HepG2 (cell line): ENCODE measurements at regions not wholly inside any gene's neighbourhood (a gene's known extent, or its start where the extent isn't known, plus 50 kb on each side); places are given as distances from the start of the nearest gene placed in this dataset.

Source experiments
- ATAC-seq: fragments of 200-7000 bp; cut with Tn5 transposase; 3 replicates; pipeline ENCODE4 v1.9.1; 2020; ENCODE audit warnings: mild to moderate bottlenecking, moderate library complexity
- BruUV-seq: library from RNA; stranded (reverse); fragments of 400-500 nt; replicated peaks from 2 replicates; lab custom pipeline; 2021; lab: Mats Ljungman, UMichigan
- CTCF ChIA-PET: fragments of 300-600 bp; formaldehyde crosslinking; extraction: SDS; loops from one replicate; lab custom pipeline; 2021; ENCODE audit warnings: low total read pairs, inconsistent platforms, low intra/inter-chr PET ratio; lab: Yijun Ruan, JAX
- POLR2A ChIA-PET: fragments of 350-600 bp; sonication (Branson Sonifier 250); formaldehyde crosslinking; loops from one replicate; lab custom pipeline; 2020; ENCODE audit warnings: antibody characterized with exemption, inconsistent platforms; lab: Yijun Ruan, JAX
- DNase-seq: peaks from one replicate; pipeline ENCODE4 v3.0.0-alpha.2; 2015; ENCODE audit warnings: low spot score
- FAIRE-seq: peaks from 3 replicates; lab custom pipeline; 2011; peaks lifted over from hg19 to GRCh38; lab: Jason Lieb, UNC
- H2AFZ ChIP-seq: one replicate; pipeline ENCODE4 v1.6.1; 2011; ENCODE audit warnings: low read length, inconsistent platforms
- H3K27ac ChIP-seq: fragments of 300-600 bp; 3 replicates; pipeline ENCODE4 v1.8.0; 2011; ENCODE audit warnings: mixed run types, mild to moderate bottlenecking, mixed read lengths, low read length, inconsistent platforms; ENCODE audit not compliant: insufficient read depth; ENCODE audit errors: extremely low read length
- H3K27me3 ChIP-seq, 2 experiments: fragments of 200-600 bp in 1 of 2; 2 replicates in 1 of 2; 3 replicates in 1 of 2; pipeline versions ENCODE4 v1.6.0 to v1.8.0; 2011; ENCODE audit warnings: low read length in 2 of 2, mild to moderate bottlenecking in 2 of 2, moderate library complexity in 2 of 2, inconsistent platforms in 1 of 2; ENCODE audit not compliant: insufficient read depth in 2 of 2, control insufficient read depth in 1 of 2
- H3K36me3 ChIP-seq, 2 experiments: fragments of 200-600 bp in 1 of 2; replicated peaks in 1 of 2; 2 replicates in 1 of 2; 3 replicates in 1 of 2; pipeline versions ENCODE4 v1.5.1 to v1.8.0; 2011; ENCODE audit warnings: low read length in 2 of 2, inconsistent platforms in 1 of 2; ENCODE audit not compliant: insufficient read depth in 2 of 2, control insufficient read depth in 1 of 2
- H3K4me1 ChIP-seq: 2 replicates; pipeline ENCODE4 v1.5.1; 2012; ENCODE audit warnings: low read length, inconsistent platforms; ENCODE audit not compliant: insufficient read depth
- H3K4me2 ChIP-seq: 2 replicates; pipeline ENCODE4 v1.6.0; 2011; ENCODE audit warnings: low read depth, low read length, inconsistent platforms
- H3K4me3 ChIP-seq, 3 experiments: fragments of 200-600 bp in 1 of 3; sonication (generic), shearing (Covaris generic) in 1 of 3; replicated peaks in 1 of 3; 2 replicates each; pipeline ENCODE4 v1.5.1; 2011 to 2016; ENCODE audit warnings: low read length in 3 of 3, inconsistent platforms in 2 of 3, low read depth in 2 of 3, mild to moderate bottlenecking in 2 of 3, control low read depth in 1 of 3, mixed read lengths in 1 of 3; ENCODE audit not compliant: insufficient read depth in 1 of 3
- H3K79me2 ChIP-seq: one replicate; pipeline ENCODE4 v1.6.1; 2011; ENCODE audit warnings: low read length, inconsistent platforms; ENCODE audit not compliant: insufficient read depth
- H3K9ac ChIP-seq: 2 replicates; pipeline ENCODE4 v1.6.0; 2011; ENCODE audit warnings: mild to moderate bottlenecking, low read depth, low read length, inconsistent platforms; ENCODE audit not compliant: insufficient read depth
- H3K9me3 ChIP-seq: 2 replicates; pipeline ENCODE4 v1.5.1; 2012; ENCODE audit warnings: mild to moderate bottlenecking, low read length
- H4K20me1 ChIP-seq: 2 replicates; pipeline ENCODE4 v1.6.0; 2011; ENCODE audit warnings: inconsistent platforms, mild to moderate bottlenecking, low read length, moderate library complexity; ENCODE audit not compliant: insufficient read depth
- FUBP1 ChIP-seq: sonication (generic); formaldehyde crosslinking; IDR thresholded peaks from 2 replicates; pipeline ENCODE4 v1.5.1; 2020; ENCODE audit warnings: missing genetic modification reagents, mild to moderate bottlenecking, borderline replicate concordance
- KAT7 ChIP-seq: IDR thresholded peaks from 2 replicates; pipeline ENCODE4 v1.6.1; 2018; ENCODE audit warnings: borderline replicate concordance, missing compliant biosample characterization
- MAZ ChIP-seq, 2 experiments: sonication (generic) in 1 of 2; formaldehyde crosslinking in 1 of 2; IDR thresholded peaks; 2 replicates each; pipeline versions ENCODE4 v1.5.0 to v1.6.1; 2012 to 2020; ENCODE audit warnings: low read depth in 2 of 2, mild to moderate bottlenecking in 2 of 2, borderline replicate concordance in 1 of 2, improper control_type of control experiment in 1 of 2, low read length in 1 of 2, missing genetic modification reagents in 1 of 2, moderate library complexity in 1 of 2
- PHF20 ChIP-seq: sonication (generic); formaldehyde crosslinking; IDR thresholded peaks from 2 replicates; pipeline ENCODE4 v1.5.0; 2020; ENCODE audit warnings: mild to moderate bottlenecking, missing genetic modification reagents
- REST ChIP-seq, 2 experiments: IDR thresholded peaks; 2 replicates each; pipeline ENCODE4 v1.6.1; 2011 to 2012; ENCODE audit warnings: low read length in 2 of 2, borderline replicate concordance in 1 of 2, low read depth in 1 of 2, mild to moderate bottlenecking in 1 of 2, moderate library complexity in 1 of 2
- STAG1 ChIP-seq: sonication (generic); formaldehyde crosslinking; IDR thresholded peaks from 2 replicates; pipeline ENCODE4 v1.4.0; 2020; ENCODE audit warnings: missing genetic modification reagents
- TFDP2 ChIP-seq: sonication (generic); formaldehyde crosslinking; IDR thresholded peaks from 2 replicates; pipeline ENCODE4 v1.4.0; 2020; ENCODE audit warnings: missing genetic modification reagents
- THAP11 ChIP-seq: IDR thresholded peaks from 2 replicates; pipeline ENCODE4 v1.6.1; 2016; ENCODE audit warnings: missing biosample characterization, missing genetic modification reagents
- ZFP36L1 ChIP-seq: sonication (generic); formaldehyde crosslinking; IDR thresholded peaks from 2 replicates; pipeline ENCODE4 v1.8.0; 2022; ENCODE audit warnings: mild to moderate bottlenecking, missing genetic modification reagents, moderate library complexity
- ZFP82 ChIP-seq: sonication (generic); formaldehyde crosslinking; IDR thresholded peaks from 2 replicates; pipeline ENCODE4 v1.5.1; 2020; ENCODE audit warnings: mild to moderate bottlenecking, missing genetic modification reagents, borderline replicate concordance
- ZNF230 ChIP-seq: sonication (generic); formaldehyde crosslinking; IDR thresholded peaks from 2 replicates; pipeline ENCODE4 v1.4.0; 2020; ENCODE audit warnings: mild to moderate bottlenecking, missing genetic modification reagents
- ZNF414 ChIP-seq: sonication (generic); formaldehyde crosslinking; IDR thresholded peaks from 2 replicates; pipeline ENCODE4 v1.5.0; 2020; ENCODE audit warnings: missing genetic modification reagents
- ZNF468 ChIP-seq: sonication (generic); formaldehyde crosslinking; IDR thresholded peaks from 2 replicates; pipeline ENCODE4 v1.8.0; 2022; ENCODE audit warnings: mild to moderate bottlenecking, moderate library complexity, missing genetic modification reagents
- ZNF639 ChIP-seq: conservative IDR thresholded peaks from 2 replicates; pipeline ENCODE4 v1.6.1; 2018; ENCODE audit warnings: missing genetic modification reagents
- ZNF746 ChIP-seq: sonication (generic); formaldehyde crosslinking; IDR thresholded peaks from 2 replicates; pipeline ENCODE4 v1.8.0; 2022; ENCODE audit warnings: mild to moderate bottlenecking, missing genetic modification reagents
- ZNF790 ChIP-seq: sonication (generic); formaldehyde crosslinking; IDR thresholded peaks from 2 replicates; pipeline ENCODE4 v1.8.0; 2022; ENCODE audit warnings: missing genetic modification reagents, mild to moderate bottlenecking, borderline replicate concordance
- WGBS: methylation state at CpG from one replicate; pipeline ENCODE4 v1.1.6; 2017; ENCODE audit warnings: low lambda C conversion rate; 5-methylcytosine and 5-hydroxymethylcytosine counted together
- in situ Hi-C: cut with HindIII; loops from 2 replicates; pipeline ENCODE4 v1.10.0; 2017; ENCODE audit warnings: low pct_unique_long_range_greater_than_20kb; ENCODE audit not compliant: extremely low pct_ligation_motif_present
- intact Hi-C: fragments of 100-400 bp; cut with micrococcal nuclease; formaldehyde crosslinking; loops from one replicate; pipeline ENCODE4 v1.10.0; 2022; ENCODE audit not compliant: unreplicated experiment

GRCh38 chr16:63655846-63656245, 1466.0 kb downstream of the CDH11 start:
- no peak overlapping the region for H3K9ac ChIP-seq
- no peak for FAIRE-seq
- H4K20me1 ChIP-seq = no peaks in the 10 kb centered on the region
- H3K27ac ChIP-seq = no peak overlapping the region
- ChIA-PET CTCF (no interaction called here), POLR2A (no interaction called here)
- no TSS peak for BruUV-seq
- peaks cover 13% of the 10 kb centered on the region; the same call in 1 of the 2 replicates for H3K9me3 ChIP-seq
- H3K4me3 ChIP-seq = no peak overlapping the region
- no peaks in the 10 kb centered on the region for H3K4me1 ChIP-seq
- H3K36me3 ChIP-seq = no peaks in the 10 kb centered on the region
- ATAC-seq = no peak
- H3K79me2 ChIP-seq = no peaks in the 10 kb centered on the region
- no peak for DNase-seq
- intact Hi-C loops (no loop called here), in situ Hi-C loops (no loop called here)
- 15% methylated on average over 4 of the region's 4 CpGs for WGBS
- H3K27me3 ChIP-seq = no peaks in the 10 kb centered on the region
- H3K4me2 ChIP-seq = no peak overlapping the region
- H2AFZ ChIP-seq = no peak overlapping the region
- TF ChIP-seq ZNF468 (CRISPR knock-in tag) = no peak
- no peak for TF ChIP-seq ZFP36L1
- no peak for TF ChIP-seq ZNF790 (CRISPR knock-in tag)
- TF ChIP-seq ZFP82 (CRISPR knock-in tag) = no peak
- no peak for TF ChIP-seq KAT7 (CRISPR knock-in tag)
- no peak for TF ChIP-seq THAP11
- no peak for TF ChIP-seq TFDP2
- TF ChIP-seq ZNF230 (CRISPR knock-in tag) = no peak
- no peak for TF ChIP-seq FUBP1 (CRISPR knock-in tag)
- no peak for TF ChIP-seq ZNF414
- TF ChIP-seq MAZ (IDR thresholded peaks at IDR 0.05; ENCODE audit: borderline replicate concordance, low read depth, low read length) = no peak
- TF ChIP-seq MAZ (CRISPR knock-in tag; IDR thresholded peaks at IDR 0.05; ENCODE audit: low read depth) = no peak
- no peak for TF ChIP-seq ZNF746 (CRISPR knock-in tag)
- no peak for TF ChIP-seq ZNF639 (CRISPR knock-in tag)
- no peak for TF ChIP-seq PHF20 (CRISPR knock-in tag)
- no peak for TF ChIP-seq REST (IDR thresholded peaks at IDR 0.05; ENCODE audit: borderline replicate concordance in 1 of 2, low read depth in 1 of 2, low read length in 2 of 2)
- no peak for TF ChIP-seq STAG1
